ENCODE measurements at regions not wholly inside any gene's neighbourhood (a gene's known extent, or its start where the extent isn't known, plus 50 kb on each side); places are given as distances from the start of the nearest gene placed in this dataset.

- peak; percentile 98 for TF ChIP-seq NCOA2 (CRISPR knock-in tag; IDR thresholded peaks at IDR 0.05)
- no peak for TF ChIP-seq ZNF674 (CRISPR knock-in tag; IDR thresholded peaks at IDR 0.05; ENCODE audit: low read depth)
- TF ChIP-seq MAFF (IDR thresholded peaks at IDR 0.05; ENCODE audit: low read depth, low read length): no peak
- TF ChIP-seq GLI4 (CRISPR knock-in tag; IDR thresholded peaks at IDR 0.05; ENCODE audit: borderline replicate concordance): no peak
- no peak for TF ChIP-seq ISX (CRISPR knock-in tag; conservative IDR thresholded peaks at IDR 0.05)
- no peak for TF ChIP-seq ZNF749 (CRISPR knock-in tag; IDR thresholded peaks at IDR 0.05; ENCODE audit: borderline replicate concordance)
- peak; percentile 88 for TF ChIP-seq TFAP4 (IDR thresholded peaks at IDR 0.05; ENCODE audit: borderline replicate concordance, low read depth)
- TF ChIP-seq SALL2 (CRISPR knock-in tag; IDR thresholded peaks at IDR 0.05): no peak
- no peak for TF ChIP-seq ZNF891 (CRISPR knock-in tag; IDR thresholded peaks at IDR 0.05)
- TF ChIP-seq ZNF580 (CRISPR knock-in tag; IDR thresholded peaks at IDR 0.05; ENCODE audit: borderline replicate concordance, low read depth): no peak
- TF ChIP-seq PREB (CRISPR knock-in tag; IDR thresholded peaks at IDR 0.05): no peak
- peak; percentile 95 for TF ChIP-seq PAXIP1 (CRISPR knock-in tag; conservative IDR thresholded peaks at IDR 0.05)
- TF ChIP-seq ZNF224 (CRISPR knock-in tag; IDR thresholded peaks at IDR 0.05): no peak
- no peak for TF ChIP-seq MBNL3 (CRISPR knock-in tag; conservative IDR thresholded peaks at IDR 0.05)
- TF ChIP-seq ZBTB37 (CRISPR knock-in tag; IDR thresholded peaks at IDR 0.05): no peak
- peak; percentile 91; the same call in 1 of the 2 replicates for TF ChIP-seq ZBTB20 (CRISPR knock-in tag; IDR thresholded peaks at IDR 0.05; ENCODE audit: borderline replicate concordance, low read depth)
- TF ChIP-seq ZNF678 (CRISPR knock-in tag; IDR thresholded peaks at IDR 0.05): no peak
- TF ChIP-seq ZNF572 (CRISPR knock-in tag; IDR thresholded peaks at IDR 0.05): no peak
- no peak for TF ChIP-seq ZNF512B (CRISPR knock-in tag; IDR thresholded peaks at IDR 0.05; ENCODE audit: borderline replicate concordance)
- no peak for TF ChIP-seq ZNF660 (CRISPR knock-in tag; IDR thresholded peaks at IDR 0.05; ENCODE audit: borderline replicate concordance, low read depth)
Measured at GRCh38 chr12:66048835-66049537, 81.6 kb downstream of the LLPH start (continued).

Measured in HepG2 (cell line).